Transverse colon (tissue), 4 donors: ENCODE measurements at regions not wholly inside any gene's neighbourhood (a gene's known extent, or its start where the extent isn't known, plus 50 kb on each side); places are given as distances from the start of the nearest gene placed in this dataset.

Experiments used
- CTCF ChIP-seq, 5 experiments: fragments of 200-600 bp in 3 of 5; fragments of 450-650 bp in 2 of 5; sonication (generic) in 3 of 5; IDR thresholded peaks; 1 replicate in 2 of 5; 2 replicates in 3 of 5; pipeline ENCODE4 v1.5.1; 2016 to 2017; ENCODE audit warnings: antibody characterized with exemption in 5 of 5, inconsistent platforms in 3 of 5, mild to moderate bottlenecking in 2 of 5, moderate library complexity in 1 of 5
- EP300 ChIP-seq: sonication (generic); formaldehyde crosslinking; IDR thresholded peaks from one replicate; pipeline ENCODE4 v1.6.1; 2017; ENCODE audit warnings: antibody characterized with exemption, low read depth
- POLR2A ChIP-seq: fragments of 450-650 bp; IDR thresholded peaks from one replicate; pipeline ENCODE4 v1.6.1; 2016; ENCODE audit warnings: antibody characterized with exemption, mild to moderate bottlenecking, moderate library complexity
- POLR2AphosphoS5 ChIP-seq, 3 donors: sonication (generic); formaldehyde crosslinking; IDR thresholded peaks; one replicate each; pipeline ENCODE4 v1.6.1; 2016; ENCODE audit warnings: antibody characterized with exemption in 3 of 3

GRCh38 chr11:30758518-30758917, 172.4 kb upstream of the MPPED2 start:
- TF ChIP-seq CTCF (IDR thresholded peaks at IDR 0.05) (no peak), POLR2A (no peak), POLR2AphosphoS5 (IDR thresholded peaks at IDR 0.05) (no peak), EP300 (no peak)
